IMR-90 (cell line): ENCODE measurements at regions not wholly inside any gene's neighbourhood (a gene's known extent, or its start where the extent isn't known, plus 50 kb on each side); places are given as distances from the start of the nearest gene placed in this dataset.

Experiments
- CHD1 ChIP-seq: IDR thresholded peaks from 2 replicates; pipeline ENCODE4 v1.6.1; 2012; ENCODE audit warnings: low read depth, low read length, improper control_type of control experiment
- CTCF ChIP-seq: conservative IDR thresholded peaks from 2 replicates; pipeline ENCODE4 v1.5.1; 2012; ENCODE audit warnings: mild to moderate bottlenecking, low read depth, low read length, improper control_type of control experiment
- ELK1 ChIP-seq: fragments of 150-350 bp; IDR thresholded peaks from 2 replicates; pipeline ENCODE4 v1.6.1; 2016; ENCODE audit warnings: low read depth, mild to moderate bottlenecking, low read length, moderate library complexity, borderline replicate concordance
- MAFK ChIP-seq: IDR thresholded peaks from 2 replicates; pipeline ENCODE4 v1.6.1; 2012; ENCODE audit warnings: low read depth, low read length, improper control_type of control experiment
- MAZ ChIP-seq: IDR thresholded peaks from 2 replicates; pipeline ENCODE4 v1.6.1; 2012; ENCODE audit warnings: low read depth, mild to moderate bottlenecking, low read length, improper control_type of control experiment, moderate library complexity, borderline replicate concordance
- MXI1 ChIP-seq: IDR thresholded peaks from 2 replicates; pipeline ENCODE4 v1.6.1; 2012; ENCODE audit warnings: low read depth, mild to moderate bottlenecking, low read length, moderate library complexity, borderline replicate concordance
- POLR2A ChIP-seq: IDR thresholded peaks from 2 replicates; pipeline ENCODE4 v1.6.1; 2012; ENCODE audit warnings: mild to moderate bottlenecking, low read depth, low read length
- RAD21 ChIP-seq: IDR thresholded peaks from 2 replicates; pipeline ENCODE4 v1.6.1; 2012; ENCODE audit warnings: low read length, improper control_type of control experiment
- RFX5 ChIP-seq: IDR thresholded peaks from 2 replicates; pipeline ENCODE4 v1.8.0; 2012; ENCODE audit warnings: low read depth, mild to moderate bottlenecking, low read length, moderate library complexity

- TF ChIP-seq MXI1 (no peak), CTCF (peak; percentile 86), ELK1 (no peak), CHD1 (no peak), RFX5 (no peak), POLR2A (no peak), RAD21 (peak; percentile 97), MAZ (no peak), MAFK (no peak)
Measured at GRCh38 chr18:48475635-48476549, 62.9 kb upstream of the CTIF start.
